Spleen (tissue), 7 donors: ENCODE measurements at regions not wholly inside any gene's neighbourhood (a gene's known extent, or its start where the extent isn't known, plus 50 kb on each side); places are given as distances from the start of the nearest gene placed in this dataset.
"Not testable (repeated sequence)": the region's sequence is repeated elsewhere in the genome, so short reads cannot be mapped to it uniquely, and the experiment has no call there.

Experiments
- CTCF ChIP-seq, 11 experiments: fragments of 200-600 bp in 7 of 11; fragments of 450-650 bp in 4 of 11; sonication (generic) in 4 of 11; IDR thresholded peaks in 8 of 11; conservative IDR thresholded peaks in 3 of 11; 1 replicate in 7 of 11; 2 replicates in 4 of 11; pipeline versions ENCODE4 v1.4.0 to v1.8.0; 2016 to 2021; ENCODE audit warnings: antibody characterized with exemption in 11 of 11, inconsistent platforms in 4 of 11, mild to moderate bottlenecking in 1 of 11
- POLR2A ChIP-seq, 3 donors: fragments of 450-650 bp; IDR thresholded peaks; one replicate each; pipeline ENCODE4 v1.5.1; 2017; ENCODE audit warnings: antibody characterized with exemption in 3 of 3, mild to moderate bottlenecking in 1 of 3
- donor health status: DM: no; HTN: no; CAD: no; lungs with moderate emphysema.
- donor health status: DM: no; HTN: no; CAD: no.
- donor health status: DM: no; HTN: no; CAD: no.

GRCh38 chr13:18248533-18249240 is 932.9 kb downstream of the TUBA3C start:
- not testable (repeated sequence) for TF ChIP-seq CTCF (IDR thresholded peaks at IDR 0.05 in 8 of 11, conservative IDR thresholded peaks at IDR 0.05 in 3 of 11); POLR2A (IDR thresholded peaks at IDR 0.05)
